Upper lobe of left lung (tissue), 6 donors: ENCODE measurements at regions not wholly inside any gene's neighbourhood (a gene's known extent, or its start where the extent isn't known, plus 50 kb on each side); places are given as distances from the start of the nearest gene placed in this dataset.

Source experiments
- ATAC-seq, 2 donors: fragments of 200-7000 bp; cut with Tn5 transposase; one replicate each; pipeline ENCODE4 v1.9.1; 2022; ENCODE audit warnings: mild to moderate bottlenecking in 2 of 2, moderate library complexity in 2 of 2; ENCODE audit not compliant: low FRiP score in 2 of 2
- DNase-seq, 2 donors: peaks; one replicate each; pipeline ENCODE4 v3.0.0-alpha.2; 2019 to 2020
- H3K27ac ChIP-seq, 4 donors: fragments of 200-600 bp; sonication (generic); one replicate each; pipeline ENCODE4 v1.5.1; 2016 to 2019
- H3K27me3 ChIP-seq, 4 donors: fragments of 200-600 bp; sonication (generic); one replicate each; pipeline ENCODE4 v1.5.1; 2017 to 2019
- H3K36me3 ChIP-seq, 4 donors: fragments of 200-600 bp; sonication (generic); one replicate each; pipeline ENCODE4 v1.5.1; 2016 to 2019
- H3K4me1 ChIP-seq, 4 donors: fragments of 200-600 bp; sonication (generic); one replicate each; pipeline ENCODE4 v1.5.1; 2018 to 2019
- H3K4me3 ChIP-seq, 4 donors: fragments of 200-600 bp; sonication (generic); one replicate each; pipeline ENCODE4 v1.5.1; 2017 to 2019; ENCODE audit warnings: mild to moderate bottlenecking in 2 of 4, moderate library complexity in 1 of 4
- H3K9me3 ChIP-seq, 4 donors: fragments of 200-600 bp; sonication (generic); one replicate each; pipeline ENCODE4 v1.5.1; 2018 to 2019
- CTCF ChIP-seq, 6 experiments: fragments of 450-650 bp in 4 of 6; fragments of 200-600 bp in 2 of 6; sonication (generic) in 2 of 6; IDR thresholded peaks; one replicate each; pipeline ENCODE4 v1.5.1; 2016 to 2019; ENCODE audit warnings: antibody characterized with exemption in 6 of 6
- EP300 ChIP-seq, 4 donors: sonication (generic); formaldehyde crosslinking; IDR thresholded peaks; one replicate each; pipeline ENCODE4 v1.5.1; 2017; ENCODE audit warnings: antibody characterized with exemption in 4 of 4, control low read depth in 2 of 4
- POLR2A ChIP-seq, 4 donors: fragments of 450-650 bp; IDR thresholded peaks; one replicate each; pipeline ENCODE4 v1.5.1; 2016 to 2017; ENCODE audit warnings: antibody characterized with exemption in 4 of 4, mild to moderate bottlenecking in 2 of 4
- POLR2AphosphoS5 ChIP-seq, 2 donors: sonication (generic); formaldehyde crosslinking; IDR thresholded peaks; one replicate each; pipeline ENCODE4 v1.5.1; 2017; ENCODE audit warnings: antibody characterized with exemption in 2 of 2
- WGBS, 2 donors: methylation state at CpG; one replicate each; pipeline ENCODE4 v1.1.5; 2017 to 2018; 5-methylcytosine and 5-hydroxymethylcytosine counted together
- donor health status: DM: no; HTN: no; CAD: no; lungs with moderate emphysema.
- donor health status: DM: no; HTN: yes; CAD: no; lungs with severe emphysema.

GRCh38 chr2:43157506-43158246 is 68.7 kb downstream of the ZFP36L2 start:
- peak; percentile 53 to 73 for DNase-seq
- TF ChIP-seq POLR2AphosphoS5 (IDR thresholded peaks at IDR 0.05) (no peak), EP300 (IDR thresholded peaks at IDR 0.05) (no peak), POLR2A (IDR thresholded peaks at IDR 0.05) (no peak), CTCF (IDR thresholded peaks at IDR 0.05) (no peak)
- peak in 1 of 2 donors; percentile 2 for ATAC-seq
- Histone ChIP-seq H3K4me3 (no peak overlapping the region), H3K27me3 (no peaks in the 10 kb centered on the region), H3K27ac (peak overlapping the region; percentile 83 to 95 (median 90)), H3K9me3 (no peaks in the 10 kb centered on the region), H3K36me3 (no peaks in the 10 kb centered on the region), H3K4me1 (peaks cover 41 to 44% (median 42%) of the 10 kb centered on the region in 4 donors)
- 82 to 91% methylated on average over 7 to 14 of the region's 14 CpGs for WGBS, 2 donors

DNA sequence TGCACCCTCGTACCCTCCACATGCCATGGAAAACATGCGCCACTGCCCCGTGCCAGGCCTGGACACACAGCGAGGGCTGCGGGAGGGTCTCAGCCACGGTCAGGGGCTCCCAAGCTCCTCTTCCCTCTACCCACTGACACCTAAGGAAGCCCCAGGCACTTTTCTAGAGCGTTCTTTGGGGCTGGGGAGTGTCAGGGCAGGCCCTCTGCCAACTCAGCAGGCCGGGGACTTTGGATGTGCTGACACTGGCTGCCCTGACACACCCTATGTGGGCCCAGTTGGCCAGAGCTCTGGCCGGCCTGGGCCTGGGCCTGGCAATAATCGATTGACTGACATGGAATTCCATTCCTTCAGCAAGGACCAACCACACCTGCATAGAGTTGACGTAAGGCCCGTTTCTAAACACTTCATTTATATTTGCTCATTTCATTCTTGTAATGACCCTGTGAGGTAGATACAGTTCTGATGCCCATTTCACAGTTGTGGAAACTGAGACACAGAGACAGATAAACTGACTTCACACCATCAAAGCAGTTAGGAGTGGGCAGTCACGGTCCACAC is 70.5 kb downstream of the ZFP36L2 start:
- ATAC-seq, result no peak
- Histone ChIP-seq H3K27me3 (no peaks in the 10 kb centered on the region), H3K9me3 (no peaks in the 10 kb centered on the region), H3K4me1 (peaks cover 41 to 51% (median 46%) of the 10 kb centered on the region in 4 donors), H3K4me3 (no peak overlapping the region), H3K27ac (no peak overlapping the region), H3K36me3 (no peaks in the 10 kb centered on the region)
- TF ChIP-seq CTCF (IDR thresholded peaks at IDR 0.05) (no peak), POLR2AphosphoS5 (IDR thresholded peaks at IDR 0.05) (no peak), POLR2A (IDR thresholded peaks at IDR 0.05) (no peak), EP300 (IDR thresholded peaks at IDR 0.05) (no peak)
- 71 to 90% methylated on average over 7 to 13 of the region's 13 CpGs for WGBS, 2 donors
- no peak for DNase-seq

- TF ChIP-seq EP300 (IDR thresholded peaks at IDR 0.05) (no peak), POLR2A (IDR thresholded peaks at IDR 0.05) (no peak), POLR2AphosphoS5 (IDR thresholded peaks at IDR 0.05) (no peak), CTCF (IDR thresholded peaks at IDR 0.05) (no peak)
- Histone ChIP-seq H3K4me1 (peaks cover 34 to 43% (median 38%) of the 10 kb centered on the region in 4 donors), H3K4me3 (no peak overlapping the region), H3K36me3 (no peaks in the 10 kb centered on the region), H3K27ac (no peak overlapping the region), H3K27me3 (no peaks in the 10 kb centered on the region), H3K9me3 (no peaks in the 10 kb centered on the region)
- ATAC-seq (no peak), DNase-seq (no peak)
- 89% methylated on average over 5 of the region's 5 CpGs for WGBS, 2 donors
Observed at GRCh38 chr2:43154685-43155084, 71.7 kb downstream of the ZFP36L2 start.

DNA sequence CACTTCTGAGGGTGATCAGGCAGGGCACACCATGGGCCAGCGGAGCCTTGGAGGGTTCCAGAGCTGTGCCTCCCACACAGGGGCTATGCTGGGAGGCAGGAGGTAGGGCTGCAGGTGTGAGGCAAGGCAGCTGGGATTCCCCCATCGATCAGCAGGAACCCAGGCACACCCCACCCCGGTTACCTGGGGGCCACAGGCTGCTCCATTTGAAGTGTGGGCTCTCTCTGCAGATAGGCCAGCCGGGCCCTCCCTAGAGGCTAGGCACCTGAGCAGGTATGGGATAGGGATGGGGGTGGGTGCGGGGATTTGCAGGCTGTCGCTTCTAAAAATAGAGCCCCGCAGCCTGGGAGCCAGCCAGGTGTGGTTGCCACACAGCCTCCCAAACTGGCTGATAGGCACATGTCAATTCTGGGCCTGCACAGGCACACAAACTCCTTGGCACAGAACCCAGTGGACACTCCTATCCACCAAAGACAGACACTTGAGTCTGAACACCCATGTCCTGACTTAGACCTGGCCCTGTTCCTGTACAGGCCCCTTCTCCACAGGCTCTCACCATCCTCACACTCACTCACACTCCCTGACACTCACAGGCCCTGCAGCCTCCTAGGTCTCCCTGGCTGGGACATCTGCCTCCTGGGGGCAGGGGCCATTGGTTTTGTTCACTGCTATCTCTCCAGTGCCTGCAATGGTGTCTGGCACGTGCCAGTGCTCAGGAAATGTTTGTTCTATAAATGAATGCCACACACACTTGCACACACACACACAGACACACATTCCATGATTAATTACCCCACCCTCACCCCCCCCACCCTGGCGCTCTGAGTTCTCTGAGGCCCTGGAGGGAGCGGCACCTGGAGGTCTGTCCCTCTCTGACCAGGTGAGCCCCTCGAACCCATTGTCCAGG is 73.4 kb downstream of the ZFP36L2 start:
- Histone ChIP-seq H3K4me3 (no peak overlapping the region), H3K36me3 (no peaks in the 10 kb centered on the region), H3K27me3 (no peaks in the 10 kb centered on the region), H3K4me1 (peaks cover 17 to 26% (median 21%) of the 10 kb centered on the region in 4 donors), H3K9me3 (no peaks in the 10 kb centered on the region), H3K27ac (no peak overlapping the region)
- WGBS, 2 donors, result 50 to 52% methylated on average over 3 to 11 of the region's 11 CpGs
- peak in 1 of 2 donors; percentile 61 for ATAC-seq
- TF ChIP-seq POLR2AphosphoS5 (IDR thresholded peaks at IDR 0.05), result no peak
- TF ChIP-seq EP300 (IDR thresholded peaks at IDR 0.05), result no peak
- TF ChIP-seq POLR2A (IDR thresholded peaks at IDR 0.05), result no peak
- TF ChIP-seq CTCF (IDR thresholded peaks at IDR 0.05), result no peak
- DNase-seq, result peak in 1 of 2 donors; percentile 67
